ENCODE measurements at regions not wholly inside any gene's neighbourhood (a gene's known extent, or its start where the extent isn't known, plus 50 kb on each side); places are given as distances from the start of the nearest gene placed in this dataset.

DNA sequence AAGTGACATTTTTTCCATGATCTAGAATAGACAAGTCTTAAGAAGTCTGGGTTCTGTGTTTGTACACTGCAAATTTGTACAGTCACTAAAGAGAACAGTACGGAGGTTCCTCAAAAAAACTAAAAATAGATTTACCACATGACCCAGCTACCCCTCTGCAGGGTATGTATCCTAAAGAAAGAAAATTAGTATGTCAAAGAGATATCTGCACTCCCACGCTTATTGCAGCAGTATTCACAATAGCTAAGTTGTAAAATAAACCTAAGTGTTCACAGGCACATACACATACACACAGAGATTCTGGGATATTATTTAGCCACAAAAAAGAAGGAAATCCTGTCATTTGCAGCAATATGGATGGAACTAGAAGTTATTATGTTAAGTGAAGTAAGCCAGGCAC lies 120.4 kb downstream of the ZIC1 start:
- Mint-ChIP-seq H3K27me3 (ENCODE audit: insufficient read depth, low read depth, poor library complexity) (peaks cover 2% of the 10 kb centered on the region), H3K4me1 (no peaks in the 10 kb centered on the region), H3K4me3 (no peak overlapping the region), H3K27ac (no peak overlapping the region), H3K36me3 (ENCODE audit: low read depth) (no peaks in the 10 kb centered on the region), H3K9me3 (no peaks in the 10 kb centered on the region)
- no peak overlapping the region for H2AFZ ChIP-seq
- no peaks in the 10 kb centered on the region for H3K4me1 ChIP-seq (ENCODE audit: insufficient read depth)
- TF ChIP-seq ZNF331 (CRISPR knock-in tag; IDR thresholded peaks at IDR 0.05; ENCODE audit: low read depth) = no peak
- TF ChIP-seq, protein P1, sequence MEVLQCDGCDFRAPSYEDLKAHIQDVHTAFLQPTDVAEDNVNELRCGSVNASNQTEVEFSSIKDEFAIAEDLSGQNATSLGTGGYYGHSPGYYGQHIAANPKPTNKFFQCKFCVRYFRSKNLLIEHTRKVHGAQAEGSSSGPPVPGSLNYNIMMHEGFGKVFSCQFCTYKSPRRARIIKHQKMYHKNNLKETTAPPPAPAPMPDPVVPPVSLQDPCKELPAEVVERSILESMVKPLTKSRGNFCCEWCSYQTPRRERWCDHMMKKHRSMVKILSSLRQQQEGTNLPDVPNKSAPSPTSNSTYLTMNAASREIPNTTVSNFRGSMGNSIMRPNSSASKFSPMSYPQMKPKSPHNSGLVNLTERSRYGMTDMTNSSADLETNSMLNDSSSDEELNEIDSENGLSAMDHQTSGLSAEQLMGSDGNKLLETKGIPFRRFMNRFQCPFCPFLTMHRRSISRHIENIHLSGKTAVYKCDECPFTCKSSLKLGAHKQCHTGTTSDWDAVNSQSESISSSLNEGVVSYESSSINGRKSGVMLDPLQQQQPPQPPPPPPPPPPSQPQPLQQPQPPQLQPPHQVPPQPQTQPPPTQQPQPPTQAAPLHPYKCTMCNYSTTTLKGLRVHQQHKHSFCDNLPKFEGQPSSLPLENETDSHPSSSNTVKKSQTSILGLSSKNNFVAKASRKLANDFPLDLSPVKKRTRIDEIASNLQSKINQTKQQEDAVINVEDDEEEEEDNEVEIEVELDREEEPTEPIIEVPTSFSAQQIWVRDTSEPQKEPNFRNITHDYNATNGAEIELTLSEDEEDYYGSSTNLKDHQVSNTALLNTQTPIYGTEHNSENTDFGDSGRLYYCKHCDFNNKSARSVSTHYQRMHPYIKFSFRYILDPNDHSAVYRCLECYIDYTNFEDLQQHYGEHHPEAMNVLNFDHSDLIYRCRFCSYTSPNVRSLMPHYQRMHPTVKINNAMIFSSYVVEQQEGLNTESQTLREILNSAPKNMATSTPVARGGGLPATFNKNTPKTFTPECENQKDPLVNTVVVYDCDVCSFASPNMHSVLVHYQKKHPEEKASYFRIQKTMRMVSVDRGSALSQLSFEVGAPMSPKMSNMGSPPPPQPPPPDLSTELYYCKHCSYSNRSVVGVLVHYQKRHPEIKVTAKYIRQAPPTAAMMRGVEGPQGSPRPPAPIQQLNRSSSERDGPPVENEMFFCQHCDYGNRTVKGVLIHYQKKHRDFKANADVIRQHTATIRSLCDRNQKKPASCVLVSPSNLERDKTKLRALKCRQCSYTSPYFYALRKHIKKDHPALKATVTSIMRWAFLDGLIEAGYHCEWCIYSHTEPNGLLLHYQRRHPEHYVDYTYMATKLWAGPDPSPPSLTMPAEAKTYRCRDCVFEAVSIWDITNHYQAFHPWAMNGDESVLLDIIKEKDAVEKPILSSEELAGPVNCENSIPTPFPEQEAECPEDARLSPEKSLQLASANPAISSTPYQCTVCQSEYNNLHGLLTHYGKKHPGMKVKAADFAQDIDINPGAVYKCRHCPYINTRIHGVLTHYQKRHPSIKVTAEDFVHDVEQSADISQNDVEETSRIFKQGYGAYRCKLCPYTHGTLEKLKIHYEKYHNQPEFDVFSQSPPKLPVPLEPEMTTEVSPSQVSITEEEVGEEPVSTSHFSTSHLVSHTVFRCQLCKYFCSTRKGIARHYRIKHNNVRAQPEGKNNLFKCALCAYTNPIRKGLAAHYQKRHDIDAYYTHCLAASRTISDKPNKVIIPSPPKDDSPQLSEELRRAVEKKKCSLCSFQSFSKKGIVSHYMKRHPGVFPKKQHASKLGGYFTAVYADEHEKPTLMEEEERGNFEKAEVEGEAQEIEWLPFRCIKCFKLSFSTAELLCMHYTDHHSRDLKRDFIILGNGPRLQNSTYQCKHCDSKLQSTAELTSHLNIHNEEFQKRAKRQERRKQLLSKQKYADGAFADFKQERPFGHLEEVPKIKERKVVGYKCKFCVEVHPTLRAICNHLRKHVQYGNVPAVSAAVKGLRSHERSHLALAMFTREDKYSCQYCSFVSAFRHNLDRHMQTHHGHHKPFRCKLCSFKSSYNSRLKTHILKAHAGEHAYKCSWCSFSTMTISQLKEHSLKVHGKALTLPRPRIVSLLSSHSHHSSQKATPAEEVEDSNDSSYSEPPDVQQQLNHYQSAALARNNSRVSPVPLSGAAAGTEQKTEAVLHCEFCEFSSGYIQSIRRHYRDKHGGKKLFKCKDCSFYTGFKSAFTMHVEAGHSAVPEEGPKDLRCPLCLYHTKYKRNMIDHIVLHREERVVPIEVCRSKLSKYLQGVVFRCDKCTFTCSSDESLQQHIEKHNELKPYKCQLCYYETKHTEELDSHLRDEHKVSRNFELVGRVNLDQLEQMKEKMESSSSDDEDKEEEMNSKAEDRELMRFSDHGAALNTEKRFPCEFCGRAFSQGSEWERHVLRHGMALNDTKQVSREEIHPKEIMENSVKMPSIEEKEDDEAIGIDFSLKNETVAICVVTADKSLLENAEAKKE (CRISPR knock-in tag; IDR thresholded peaks at IDR 0.05) = no peak
- TF ChIP-seq JUNB (IDR thresholded peaks at IDR 0.05; ENCODE audit: unreplicated experiment) = no peak
- H3K4me2 ChIP-seq = no peak overlapping the region
- H3K27ac ChIP-seq (ENCODE audit: low read depth) = no peak overlapping the region
- no peaks in the 10 kb centered on the region for H3F3A ChIP-seq (replicated peaks; ENCODE audit: low read depth)
- DNase-seq (ENCODE audit: low spot score) (no peak), ATAC-seq (no peak)
- H3K36me3 ChIP-seq (ENCODE audit: insufficient read depth) = no peaks in the 10 kb centered on the region; the same call in 1 of the 2 replicates
- peaks cover 7% of the 10 kb centered on the region; the same call in 1 of the 2 replicates for H3K9me2 ChIP-seq (ENCODE audit: insufficient read depth)
- no peaks in the 10 kb centered on the region for H3K79me2 ChIP-seq (replicated peaks; ENCODE audit: insufficient read depth)
- H4K20me1 ChIP-seq (replicated peaks; ENCODE audit: insufficient read depth) = no peaks in the 10 kb centered on the region
- no peak overlapping the region for H3K4me3 ChIP-seq
- no peaks in the 10 kb centered on the region for H3K27me3 ChIP-seq (ENCODE audit: insufficient read depth)

- H3K4me1 ChIP-seq (ENCODE audit: insufficient read depth) = no peaks in the 10 kb centered on the region
- H4K20me1 ChIP-seq (replicated peaks; ENCODE audit: insufficient read depth) = no peaks in the 10 kb centered on the region
- H3K27me3 ChIP-seq (ENCODE audit: insufficient read depth) = no peaks in the 10 kb centered on the region
- H2AFZ ChIP-seq = no peak overlapping the region
- H3K27me3 Mint-ChIP-seq (ENCODE audit: insufficient read depth, low read depth, poor library complexity) = no peaks in the 10 kb centered on the region
- peaks cover 7% of the 10 kb centered on the region; the same call in 1 of the 2 replicates for H3K36me3 ChIP-seq (ENCODE audit: insufficient read depth)
- ATAC-seq (no peak), DNase-seq (ENCODE audit: low spot score) (no peak)
- H3K4me3 ChIP-seq = no peak overlapping the region
- no peak overlapping the region for H3K27ac Mint-ChIP-seq
- H3K4me2 ChIP-seq = no peak overlapping the region
- no peaks in the 10 kb centered on the region for H3F3A ChIP-seq (replicated peaks; ENCODE audit: low read depth)
- peaks cover 7% of the 10 kb centered on the region for H3K9me3 Mint-ChIP-seq
- no peak overlapping the region for H3K27ac ChIP-seq (ENCODE audit: low read depth)
- no peaks in the 10 kb centered on the region for H3K79me2 ChIP-seq (replicated peaks; ENCODE audit: insufficient read depth)
- H3K9me2 ChIP-seq (ENCODE audit: insufficient read depth) = no peaks in the 10 kb centered on the region
- no peaks in the 10 kb centered on the region for H3K4me1 Mint-ChIP-seq
- H3K36me3 Mint-ChIP-seq (ENCODE audit: low read depth) = no peaks in the 10 kb centered on the region; the same call in 2 of the 3 replicates
- H3K4me3 Mint-ChIP-seq = no peak overlapping the region
- TF ChIP-seq EZH2phosphoT487 (IDR thresholded peaks at IDR 0.05; ENCODE audit: unreplicated experiment) (no peak), STAT1 (IDR thresholded peaks at IDR 0.05; ENCODE audit: unreplicated experiment) (no peak), ZNF114 (CRISPR knock-in tag; IDR thresholded peaks at IDR 0.05) (no peak)
- TF ChIP-seq, protein P2, sequence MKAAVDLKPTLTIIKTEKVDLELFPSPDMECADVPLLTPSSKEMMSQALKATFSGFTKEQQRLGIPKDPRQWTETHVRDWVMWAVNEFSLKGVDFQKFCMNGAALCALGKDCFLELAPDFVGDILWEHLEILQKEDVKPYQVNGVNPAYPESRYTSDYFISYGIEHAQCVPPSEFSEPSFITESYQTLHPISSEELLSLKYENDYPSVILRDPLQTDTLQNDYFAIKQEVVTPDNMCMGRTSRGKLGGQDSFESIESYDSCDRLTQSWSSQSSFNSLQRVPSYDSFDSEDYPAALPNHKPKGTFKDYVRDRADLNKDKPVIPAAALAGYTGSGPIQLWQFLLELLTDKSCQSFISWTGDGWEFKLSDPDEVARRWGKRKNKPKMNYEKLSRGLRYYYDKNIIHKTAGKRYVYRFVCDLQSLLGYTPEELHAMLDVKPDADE (IDR thresholded peaks at IDR 0.05) = no peak
Observed at GRCh38 chr3:147538034-147538433, 128.9 kb downstream of the ZIC1 start.

All from GM23338 (cell line).